GM12872 (cell line): ENCODE measurements at regions not wholly inside any gene's neighbourhood (a gene's known extent, or its start where the extent isn't known, plus 50 kb on each side); places are given as distances from the start of the nearest gene placed in this dataset.

ENCODE experiments used
- CTCF ChIP-seq: IDR thresholded peaks from 3 replicates; pipeline ENCODE4 v1.5.1; 2011; ENCODE audit warnings: low read depth, mild to moderate bottlenecking, low read length, moderate library complexity; ENCODE audit not compliant: insufficient read depth

- TF ChIP-seq CTCF: no peak
Observed at GRCh38 chr13:81377921-81378320, 1037.0 kb upstream of the SPRY2 start.

GRCh38 chr13:81375709-81376108, 1034.8 kb upstream of the SPRY2 start:
- no peak for TF ChIP-seq CTCF

GRCh38 chr13:81350056-81350455, 1009.1 kb upstream of the SPRY2 start:
- TF ChIP-seq CTCF: no peak

- no peak for TF ChIP-seq CTCF
Observed at GRCh38 chr13:81334481-81334880, 993.6 kb upstream of the SPRY2 start.

- TF ChIP-seq CTCF: no peak
Observed at GRCh38 chr13:81326913-81327312, 986.0 kb upstream of the SPRY2 start.

- TF ChIP-seq CTCF: no peak
Observed at GRCh38 chr13:81320516-81320915, 979.6 kb upstream of the SPRY2 start.

GRCh38 chr13:81319351-81319750, 978.4 kb upstream of the SPRY2 start:
- TF ChIP-seq CTCF: no peak
